H1 (cell line): ENCODE measurements at regions not wholly inside any gene's neighbourhood (a gene's known extent, or its start where the extent isn't known, plus 50 kb on each side); places are given as distances from the start of the nearest gene placed in this dataset.

Source experiments
- CTCF ChIA-PET: fragments of 300-600 bp; sonication (Branson Sonifier 250); formaldehyde crosslinking; loops from one replicate; lab custom pipeline; 2021; ENCODE audit not compliant: partially characterized antibody; lab: Charles Lee
- POLR2A ChIA-PET: fragments of 300-600 bp; sonication (Branson Sonifier 250); formaldehyde crosslinking; loops from one replicate; lab custom pipeline; 2021; ENCODE audit warnings: inconsistent platforms; ENCODE audit not compliant: partially characterized antibody; lab: Charles Lee
- DNase-seq, 2 experiments: peaks; one replicate each; pipeline versions ENCODE4 v3.0.0 to v3.0.0-alpha.2; 2010 to 2022; ENCODE audit warnings: low spot score in 2 of 2, low read depth in 1 of 2, mixed read lengths in 1 of 2
- FAIRE-seq: peaks from 2 replicates; lab custom pipeline; 2011; peaks lifted over from hg19 to GRCh38; lab: Jason Lieb, UNC
- H2AFZ ChIP-seq: 2 replicates; pipeline ENCODE4 v1.8.1; 2012; ENCODE audit warnings: low read length, inconsistent platforms
- H2AK5ac ChIP-seq: 2 replicates; pipeline ENCODE4 v1.6.1; 2013; ENCODE audit warnings: low read depth, low read length
- H2BK120ac ChIP-seq: replicated peaks from 2 replicates; pipeline ENCODE3; 2013; ENCODE audit warnings: low read depth, low read length, inconsistent platforms
- H2BK12ac ChIP-seq: 2 replicates; pipeline ENCODE4 v1.6.1; 2013; ENCODE audit warnings: low read depth, low read length
- H2BK15ac ChIP-seq: 2 replicates; pipeline ENCODE4 v1.6.1; 2013; ENCODE audit warnings: low read length
- H2BK20ac ChIP-seq: 2 replicates; pipeline ENCODE4 v1.6.1; 2013; ENCODE audit warnings: low read length
- H2BK5ac ChIP-seq: 2 replicates; pipeline ENCODE4 v1.6.1; 2013; ENCODE audit warnings: low read depth, low read length
- H3K14ac ChIP-seq: 2 replicates; pipeline ENCODE4 v1.6.1; 2013; ENCODE audit warnings: inconsistent platforms; ENCODE audit not compliant: insufficient read length
- H3K18ac ChIP-seq: 2 replicates; pipeline ENCODE4 v1.6.1; 2013; ENCODE audit warnings: low read length; ENCODE audit errors: extremely low read depth
- H3K23ac ChIP-seq: 2 replicates; pipeline ENCODE4 v1.6.1; 2013; ENCODE audit warnings: inconsistent platforms; ENCODE audit not compliant: insufficient read length
- H3K23me2 ChIP-seq: 2 replicates; pipeline ENCODE4 v1.6.1; 2013; ENCODE audit warnings: low read depth, low read length
- H3K27ac ChIP-seq: 2 replicates; pipeline ENCODE4 v1.6.1; 2011; ENCODE audit warnings: low read depth, low read length, inconsistent platforms
- H3K27me3 ChIP-seq, 4 experiments: replicated peaks in 1 of 4; 1 replicate in 1 of 4; 2 replicates in 3 of 4; pipeline versions ENCODE4 v1.6.1 to v1.8.1; 2011 to 2013; ENCODE audit warnings: low read length in 3 of 4, mild to moderate bottlenecking in 3 of 4, inconsistent platforms in 2 of 4, mixed read lengths in 2 of 4, moderate library complexity in 1 of 4; ENCODE audit not compliant: control insufficient read depth in 3 of 4, insufficient read depth in 3 of 4; ENCODE audit errors: extremely low read depth in 1 of 4
- H3K36me3 ChIP-seq, 4 experiments: 2 replicates each; pipeline versions ENCODE4 v1.6.1 to v1.8.1; 2011 to 2013; ENCODE audit warnings: mild to moderate bottlenecking in 4 of 4, low read length in 3 of 4, moderate library complexity in 2 of 4, control low read depth in 1 of 4, inconsistent platforms in 1 of 4; ENCODE audit not compliant: insufficient read depth in 4 of 4, control insufficient read depth in 2 of 4
- H3K4ac ChIP-seq: replicated peaks from 2 replicates; pipeline ENCODE3; 2013; ENCODE audit warnings: low read length, low read depth, mixed read lengths, inconsistent platforms; ENCODE audit not compliant: insufficient read length
- H3K4me1 ChIP-seq, 4 experiments: replicated peaks in 1 of 4; 1 replicate in 1 of 4; 2 replicates in 3 of 4; pipeline versions ENCODE4 v1.6.1 to v1.8.1; 2011 to 2013; ENCODE audit warnings: low read length in 3 of 4, inconsistent platforms in 2 of 4, mixed read lengths in 1 of 4; ENCODE audit not compliant: insufficient read depth in 4 of 4, control insufficient read depth in 3 of 4
- H3K4me2 ChIP-seq, 2 experiments: 2 replicates each; pipeline versions ENCODE4 v1.6.1 to v1.8.1; 2011 to 2013; ENCODE audit warnings: low read depth in 2 of 2, low read length in 2 of 2, control low read depth in 1 of 2, inconsistent platforms in 1 of 2, mild to moderate bottlenecking in 1 of 2; ENCODE audit not compliant: insufficient read depth in 1 of 2
- H3K4me3 ChIP-seq, 4 experiments: fragments of 200-600, 300-600 bp in 1 of 4; sonication (generic), shearing (Covaris generic), sonication (Bioruptor Twin) in 1 of 4; 2 replicates each; pipeline versions ENCODE4 v1.5.1 to v1.8.1; 2011 to 2016; ENCODE audit warnings: low read length in 4 of 4, low read depth in 3 of 4, control low read depth in 2 of 4, inconsistent platforms in 2 of 4, mild to moderate bottlenecking in 2 of 4, mixed read lengths in 1 of 4, moderate library complexity in 1 of 4; ENCODE audit not compliant: insufficient read depth in 2 of 4; ENCODE audit errors: extremely low read depth in 1 of 4
- H3K56ac ChIP-seq: replicated peaks from 2 replicates; pipeline ENCODE3; 2013; ENCODE audit warnings: low read depth, mild to moderate bottlenecking, mixed read lengths, low read length, inconsistent platforms; ENCODE audit not compliant: insufficient read length
- H3K79me1 ChIP-seq: 2 replicates; pipeline ENCODE4 v1.6.1; 2013; ENCODE audit warnings: low read depth, low read length, control low read depth
- H3K79me2 ChIP-seq, 2 experiments: 2 replicates each; pipeline versions ENCODE4 v1.6.1 to v1.8.1; 2012 to 2013; ENCODE audit warnings: low read length in 2 of 2, mild to moderate bottlenecking in 2 of 2, inconsistent platforms in 1 of 2; ENCODE audit not compliant: insufficient read depth in 2 of 2, control insufficient read depth in 1 of 2
- H3K9ac ChIP-seq, 4 experiments: replicated peaks in 1 of 4; 1 replicate in 1 of 4; 2 replicates in 3 of 4; pipeline versions ENCODE4 v1.6.1 to v1.8.1; 2011 to 2013; ENCODE audit warnings: low read depth in 3 of 4, low read length in 3 of 4, control low read depth in 2 of 4, mild to moderate bottlenecking in 2 of 4, moderate library complexity in 2 of 4, inconsistent platforms in 1 of 4; ENCODE audit errors: extremely low read depth in 1 of 4
- H3K9me3 ChIP-seq, 2 experiments: 2 replicates each; pipeline versions ENCODE4 v1.6.1 to v1.8.1; 2012 to 2013; ENCODE audit warnings: mild to moderate bottlenecking in 2 of 2, moderate library complexity in 2 of 2, control low read depth in 1 of 2, inconsistent platforms in 1 of 2, low read depth in 1 of 2, low read length in 1 of 2, mixed read lengths in 1 of 2; ENCODE audit not compliant: insufficient read depth in 2 of 2
- H4K20me1 ChIP-seq, 2 experiments: replicated peaks in 1 of 2; 2 replicates each; pipeline versions ENCODE3 to v1.8.1; 2011 to 2013; ENCODE audit warnings: inconsistent platforms in 2 of 2, low read length in 2 of 2, mild to moderate bottlenecking in 1 of 2; ENCODE audit not compliant: insufficient read depth in 2 of 2, control insufficient read depth in 1 of 2
- H4K5ac ChIP-seq: 2 replicates; pipeline ENCODE4 v1.6.1; 2013; ENCODE audit warnings: low read length, low read depth, mixed read lengths, inconsistent platforms; ENCODE audit not compliant: insufficient read length
- H4K8ac ChIP-seq: 2 replicates; pipeline ENCODE4 v1.8.0; 2013; ENCODE audit warnings: mild to moderate bottlenecking, moderate library complexity, low read length, inconsistent platforms; ENCODE audit not compliant: insufficient read depth; ENCODE audit errors: extremely low read depth
- H4K91ac ChIP-seq: replicated peaks from 2 replicates; pipeline ENCODE3; 2013; ENCODE audit warnings: low read length, mixed read lengths, inconsistent platforms; ENCODE audit not compliant: insufficient read length
- BACH1 ChIP-seq: IDR thresholded peaks from 2 replicates; pipeline ENCODE4 v1.6.1; 2012; ENCODE audit warnings: low read length, improper control_type of control experiment
- CHD2 ChIP-seq: IDR thresholded peaks from 2 replicates; pipeline ENCODE4 v1.6.1; 2012; ENCODE audit warnings: low read length, improper control_type of control experiment
- CREB1 ChIP-seq: IDR thresholded peaks from 2 replicates; pipeline ENCODE4 v1.6.1; 2012; ENCODE audit warnings: inconsistent platforms
- JUND ChIP-seq: IDR thresholded peaks from 2 replicates; pipeline ENCODE4 v1.6.1; 2011; ENCODE audit warnings: mild to moderate bottlenecking, improper control_type of control experiment, low read length
- POLR2A ChIP-seq, 2 experiments: IDR thresholded peaks; 1 replicate in 1 of 2; 2 replicates in 1 of 2; pipeline ENCODE4 v1.6.1; 2011; ENCODE audit warnings: low read depth in 2 of 2, low read length in 2 of 2, mild to moderate bottlenecking in 2 of 2; ENCODE audit errors: control extremely low read depth in 1 of 2
- POLR2AphosphoS5 ChIP-seq: IDR thresholded peaks from 2 replicates; pipeline ENCODE4 v1.6.1; 2011; ENCODE audit warnings: low read depth, low read length
- YY1 ChIP-seq: IDR thresholded peaks from 2 replicates; pipeline ENCODE4 v1.6.1; 2011; ENCODE audit warnings: low read depth, mild to moderate bottlenecking, low read length
- WGBS, 2 experiments: shearing (Covaris generic) in 1 of 2; methylation state at CpG; one replicate each; pipeline versions ENCODE4 v1.1.6 to v1.1.7; 2013 to 2015; ENCODE audit warnings: low lambda C conversion rate in 2 of 2, mixed read lengths in 2 of 2, inconsistent platforms in 1 of 2, low coverage in 1 of 2, missing lambda C conversion rate in 1 of 2; ENCODE audit not compliant: insufficient replicate concordance in 2 of 2, insufficient coverage in 1 of 2, insufficient read length in 1 of 2; ENCODE audit errors: extremely low coverage in 1 of 2, missing lambda C conversion rate in 1 of 2; 5-methylcytosine and 5-hydroxymethylcytosine counted together

DNA sequence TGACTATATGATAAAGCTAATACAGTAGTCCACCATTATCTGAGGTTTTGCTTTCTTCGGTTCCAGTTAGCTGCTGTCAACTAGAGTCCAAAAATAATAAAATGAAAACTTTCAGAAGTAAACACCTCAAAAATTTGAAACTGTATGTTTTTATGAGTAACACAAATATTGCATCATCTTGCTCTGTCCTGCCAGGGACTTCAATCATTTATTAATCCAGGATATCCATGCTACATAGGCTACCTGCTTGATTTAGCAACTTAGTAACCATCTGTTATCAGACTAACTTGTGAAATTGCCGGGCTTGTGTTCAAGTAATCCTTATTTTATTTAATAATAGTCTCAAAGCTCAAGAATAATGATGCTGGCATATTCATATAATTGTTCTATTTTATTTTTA lies 1537.8 kb upstream of the PABPC4L start:
- no peak overlapping the region for H3K56ac ChIP-seq
- H2BK5ac ChIP-seq, result no peak overlapping the region
- no peak overlapping the region for H2AFZ ChIP-seq
- H3K27me3 ChIP-seq, result no peaks in the 10 kb centered on the region
- no peak overlapping the region for H2BK15ac ChIP-seq
- TF ChIP-seq JUND (no peak), CREB1 (no peak), YY1 (no peak), CHD2 (no peak), POLR2A (IDR thresholded peaks at IDR 0.05; ENCODE audit: control extremely low read depth in 1 of 2, low read depth in 2 of 2, low read length in 2 of 2) (no peak), POLR2AphosphoS5 (no peak), BACH1 (no peak)
- no peak overlapping the region for H2BK120ac ChIP-seq
- H2AK5ac ChIP-seq, result no peak overlapping the region
- H3K4me1 ChIP-seq, result 0 out of 7 replicates have a peak, but pooled peaks cover 0 to 4% (median 0%) of the 10 kb centered on the region in 4 experiments
- H3K9ac ChIP-seq, result no peak overlapping the region
- FAIRE-seq, result no peak
- H3K4me3 ChIP-seq, result no peak overlapping the region
- H3K14ac ChIP-seq, result no peak overlapping the region
- H4K8ac ChIP-seq, result no peak overlapping the region
- H4K5ac ChIP-seq, result no peak overlapping the region
- H3K9me3 ChIP-seq, result no peaks in the 10 kb centered on the region
- no peak overlapping the region for H3K23ac ChIP-seq
- no peaks in the 10 kb centered on the region for H3K79me1 ChIP-seq
- no peak overlapping the region for H3K18ac ChIP-seq
- no peak for DNase-seq
- H4K91ac ChIP-seq, result no peak overlapping the region
- no peaks in the 10 kb centered on the region for H3K36me3 ChIP-seq
- WGBS, 2 experiments, result 91% methylated on average over 2 of the region's 2 CpGs; no CpG with 5 or more reads in 1 of the 2 experiments
- H3K79me2 ChIP-seq, result no peaks in the 10 kb centered on the region
- no peaks in the 10 kb centered on the region for H4K20me1 ChIP-seq
- H2BK20ac ChIP-seq, result no peak overlapping the region
- H3K23me2 ChIP-seq, result no peaks in the 10 kb centered on the region
- POLR2A ChIA-PET, result no interaction called here
- H3K4ac ChIP-seq, result no peak overlapping the region
- H2BK12ac ChIP-seq, result no peak overlapping the region
- CTCF ChIA-PET, result interaction anchor here (0.6 kb wide), 1 partner anchor 135 kb away, joined by 3 read pairs; no protein-coding TSS in a partner anchor
- H3K4me2 ChIP-seq, result no peak overlapping the region
- H3K27ac ChIP-seq, result no peak overlapping the region
